ELF-1 (cell line): ENCODE measurements at regions not wholly inside any gene's neighbourhood (a gene's known extent, or its start where the extent isn't known, plus 50 kb on each side); places are given as distances from the start of the nearest gene placed in this dataset.
"Not testable (repeated sequence)": the region's sequence is repeated elsewhere in the genome, so short reads cannot be mapped to it uniquely, and the experiment has no call there.

Experiments
- DNase-seq: peaks from one replicate; pipeline ENCODE4 v3.0.0-alpha.2; 2016; ENCODE audit warnings: low read depth, low spot score

- no peak for DNase-seq
Observed at GRCh38 chr1:90296327-90296726, 301.4 kb downstream of the ZNF326 start.

GRCh38 chr1:90295534-90295933, 300.6 kb downstream of the ZNF326 start:
- DNase-seq, result no peak

GRCh38 chr1:90291431-90292216, 296.7 kb downstream of the ZNF326 start:
- no peak for DNase-seq

- DNase-seq, result no peak
Observed at GRCh38 chr1:90282811-90283210, 287.9 kb downstream of the ZNF326 start.

GRCh38 chr1:90281886-90282285, 287.0 kb downstream of the ZNF326 start:
- DNase-seq, result not testable (repeated sequence)

GRCh38 chr1:90277270-90277669, 282.4 kb downstream of the ZNF326 start:
- no peak for DNase-seq

DNA sequence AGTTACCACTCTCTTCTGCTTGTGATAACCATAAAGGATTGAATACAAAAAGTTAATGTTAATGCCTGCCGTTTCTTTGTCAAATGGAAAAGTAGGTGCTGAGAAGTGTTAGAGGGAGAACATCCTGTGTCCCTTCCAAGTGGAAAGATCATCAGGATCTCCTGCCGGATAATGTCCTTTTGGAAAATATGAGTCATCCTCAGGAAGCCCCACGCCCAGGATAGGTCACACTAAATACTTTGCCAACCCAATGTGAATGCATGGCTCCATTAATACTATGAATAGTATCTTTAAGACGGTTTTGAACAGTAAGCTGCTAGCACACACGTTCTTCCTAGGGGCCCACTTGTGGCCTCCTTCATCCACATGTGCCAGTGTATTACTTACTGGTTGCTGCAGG, 279.5 kb downstream of the ZNF326 start:
- no peak for DNase-seq

- no peak for DNase-seq
Observed at GRCh38 chr1:90273241-90273774, 278.4 kb downstream of the ZNF326 start.

DNA sequence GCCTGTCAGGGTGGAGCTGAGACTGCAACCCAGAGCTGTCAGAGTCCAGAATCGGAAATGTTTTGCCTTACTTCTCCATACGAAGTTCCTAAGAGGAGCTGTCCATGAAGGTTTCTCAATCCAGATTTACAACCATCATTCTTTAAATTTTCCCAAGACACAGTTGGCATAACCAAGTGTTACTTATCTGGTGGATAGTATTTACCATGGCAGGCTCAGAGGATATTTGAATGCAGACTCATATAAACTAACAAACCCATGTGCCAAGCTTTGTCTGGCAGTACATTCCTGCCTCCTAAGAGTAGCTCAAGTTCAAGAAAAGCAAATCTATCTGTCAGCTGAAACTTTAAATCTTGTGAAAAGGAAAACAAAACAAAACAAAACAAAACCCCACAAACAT, 267.9 kb downstream of the ZNF326 start:
- no peak for DNase-seq

DNA sequence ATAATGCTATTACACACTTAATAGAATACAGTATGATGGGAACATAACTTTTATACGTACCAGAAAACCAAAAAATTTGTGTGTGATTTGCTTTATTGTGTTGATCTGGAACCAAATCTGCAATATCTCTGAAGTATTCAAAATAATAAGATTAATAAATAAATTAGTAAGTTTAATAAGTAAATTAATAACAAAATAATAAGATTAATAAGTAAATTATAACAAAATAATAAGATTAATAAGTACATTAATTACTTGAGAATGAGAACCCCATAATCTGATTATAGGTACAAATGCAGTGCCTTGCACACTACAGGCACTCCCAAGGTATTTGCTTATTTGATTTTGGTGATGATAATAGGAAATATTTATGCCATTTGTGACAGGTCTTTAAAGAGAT, 267.4 kb downstream of the ZNF326 start:
- no peak for DNase-seq

GRCh38 chr1:90246069-90246468, 251.2 kb downstream of the ZNF326 start:
- no peak for DNase-seq

- DNase-seq, result no peak
Observed at GRCh38 chr1:90236493-90236892, 241.6 kb downstream of the ZNF326 start.

- DNase-seq, result no peak
Observed at GRCh38 chr1:90223401-90223800, 228.5 kb downstream of the ZNF326 start.

- no peak for DNase-seq
Observed at GRCh38 chr1:90220941-90221693, 226.2 kb downstream of the ZNF326 start.

GRCh38 chr1:90220496-90220895, 225.6 kb downstream of the ZNF326 start:
- peak; percentile 52 for DNase-seq

- DNase-seq, result peak; percentile 54
Observed at GRCh38 chr1:90219166-90219871, 224.4 kb downstream of the ZNF326 start.

- no peak for DNase-seq
Observed at GRCh38 chr1:90210633-90211491, 216.0 kb downstream of the ZNF326 start.

- DNase-seq, result no peak
Observed at GRCh38 chr1:90208949-90209348, 214.0 kb downstream of the ZNF326 start.

DNA sequence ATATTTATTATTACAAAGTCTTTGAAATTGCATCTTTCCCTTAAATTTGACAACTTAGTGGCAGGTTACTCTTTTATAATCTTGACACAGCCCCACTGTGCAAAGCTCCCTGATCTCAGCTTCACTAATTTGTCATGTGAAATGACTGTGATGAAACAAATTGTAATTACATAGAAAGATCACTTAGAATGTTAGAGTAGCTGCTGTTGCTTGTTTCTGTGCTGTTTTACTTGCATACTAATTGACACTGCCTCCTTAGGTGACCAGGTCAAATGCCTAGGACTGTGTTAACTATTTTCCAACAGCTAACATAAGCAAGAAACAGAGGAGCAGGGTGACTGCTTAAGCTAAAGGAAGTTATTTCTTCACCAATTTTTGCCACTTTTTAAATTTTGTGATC, 211.3 kb downstream of the ZNF326 start:
- DNase-seq, result no peak

GRCh38 chr1:90204780-90205179, 209.9 kb downstream of the ZNF326 start:
- DNase-seq, result no peak

- no peak for DNase-seq
Observed at GRCh38 chr1:90204023-90204590, 209.2 kb downstream of the ZNF326 start.
